NT2/D1 (cell line): ENCODE measurements at regions not wholly inside any gene's neighbourhood (a gene's known extent, or its start where the extent isn't known, plus 50 kb on each side); places are given as distances from the start of the nearest gene placed in this dataset.
"Not testable (repeated sequence)": the region's sequence is repeated elsewhere in the genome, so short reads cannot be mapped to it uniquely, and the experiment has no call there.

Experiments used
- DNase-seq: peaks from one replicate; pipeline ENCODE4 v3.0.0-alpha.2; 2011; ENCODE audit warnings: low read depth, low spot score
- H3K27me3 ChIP-seq: 2 replicates; pipeline ENCODE4 v1.6.0; 2011; ENCODE audit warnings: mild to moderate bottlenecking; ENCODE audit not compliant: insufficient read length, insufficient read depth
- H3K36me3 ChIP-seq: 2 replicates; pipeline ENCODE4 v1.6.1; 2011; ENCODE audit warnings: mild to moderate bottlenecking, low read length, mixed read lengths; ENCODE audit not compliant: insufficient read depth, insufficient read length
- H3K4me1 ChIP-seq: 2 replicates; pipeline ENCODE4 v1.5.1; 2011; ENCODE audit not compliant: insufficient read depth, insufficient read length
- H3K4me3 ChIP-seq: 2 replicates; pipeline ENCODE4 v1.5.1; 2011; ENCODE audit warnings: low read depth; ENCODE audit not compliant: insufficient read length
- H3K9ac ChIP-seq: 2 replicates; pipeline ENCODE4 v1.6.0; 2011; ENCODE audit warnings: low read depth; ENCODE audit not compliant: insufficient read length
- H3K9me3 ChIP-seq: 2 replicates; pipeline ENCODE4 v1.5.1; 2011; ENCODE audit warnings: mild to moderate bottlenecking, low read length; ENCODE audit not compliant: insufficient read depth
- SUZ12 ChIP-seq: IDR thresholded peaks from 2 replicates; pipeline ENCODE4 v1.6.1; 2011; ENCODE audit not compliant: insufficient read length, insufficient read depth; ENCODE audit errors: extremely low read depth
- YY1 ChIP-seq: IDR thresholded peaks from 2 replicates; pipeline ENCODE4 v1.6.1; 2011; ENCODE audit not compliant: insufficient read length, insufficient read depth
- ZNF274 ChIP-seq: IDR thresholded peaks from 2 replicates; pipeline ENCODE4 v1.6.1; 2011; ENCODE audit warnings: mild to moderate bottlenecking, low read depth, low read length

DNA sequence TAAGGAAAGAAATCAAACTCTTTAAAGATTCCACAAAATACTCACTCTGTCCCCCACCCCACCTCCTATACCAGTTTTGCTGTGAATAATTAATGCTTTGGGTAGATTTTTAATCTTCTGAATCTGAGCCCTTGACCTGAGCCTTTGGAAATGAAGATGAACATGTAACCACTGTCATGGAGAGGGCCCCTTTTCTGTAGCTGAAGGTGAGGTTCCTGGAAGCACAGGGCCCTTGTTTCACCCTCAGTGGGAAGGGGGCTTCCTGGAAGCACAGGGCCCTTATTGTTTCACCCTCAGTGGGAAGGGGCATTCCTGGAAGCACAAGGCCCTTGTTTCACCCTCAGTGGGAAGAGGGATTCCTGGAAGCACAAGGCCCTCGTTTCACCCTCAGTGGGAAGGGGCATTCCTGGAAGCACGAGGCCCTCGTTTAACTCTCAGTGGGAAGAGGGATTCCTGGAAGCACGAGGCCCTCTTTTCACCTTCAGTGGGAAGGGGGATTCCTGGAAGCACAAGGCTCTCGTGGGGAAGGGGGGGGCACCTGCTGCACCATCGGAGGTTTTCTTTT lies 75.7 kb downstream of the DACT2 start:
- TF ChIP-seq SUZ12 (no peak), ZNF274 (no peak), YY1 (no peak)
- no peaks in the 10 kb centered on the region for H3K9me3 ChIP-seq
- no peak for DNase-seq
- H3K36me3 ChIP-seq, result no peaks in the 10 kb centered on the region
- no peaks in the 10 kb centered on the region for H3K27me3 ChIP-seq
- no peak overlapping the region for H3K9ac ChIP-seq
- H3K4me1 ChIP-seq, result peaks cover 4% of the 10 kb centered on the region
- no peak overlapping the region for H3K4me3 ChIP-seq

DNA sequence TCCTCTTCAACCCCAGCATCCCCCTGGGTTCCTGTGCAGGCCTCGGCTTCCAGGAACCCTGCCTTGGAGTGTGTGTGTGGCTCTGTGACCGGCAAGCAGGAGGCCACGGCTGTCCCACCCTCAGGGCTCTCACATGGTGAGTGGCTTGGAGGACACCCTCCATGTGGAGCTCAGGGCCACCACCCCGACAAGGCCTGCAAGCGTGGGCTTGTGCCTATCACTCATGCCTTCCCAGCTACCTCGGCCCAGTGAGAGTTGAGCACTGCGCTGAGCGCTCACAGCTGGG lies 76.7 kb downstream of the DACT2 start:
- H3K9ac ChIP-seq, result no peak overlapping the region
- H3K9me3 ChIP-seq, result no peaks in the 10 kb centered on the region
- no peaks in the 10 kb centered on the region for H3K27me3 ChIP-seq
- no peak for TF ChIP-seq SUZ12
- no peaks in the 10 kb centered on the region for H3K36me3 ChIP-seq
- DNase-seq, result no peak
- H3K4me1 ChIP-seq, result peaks cover 4% of the 10 kb centered on the region
- H3K4me3 ChIP-seq, result no peak overlapping the region

DNA sequence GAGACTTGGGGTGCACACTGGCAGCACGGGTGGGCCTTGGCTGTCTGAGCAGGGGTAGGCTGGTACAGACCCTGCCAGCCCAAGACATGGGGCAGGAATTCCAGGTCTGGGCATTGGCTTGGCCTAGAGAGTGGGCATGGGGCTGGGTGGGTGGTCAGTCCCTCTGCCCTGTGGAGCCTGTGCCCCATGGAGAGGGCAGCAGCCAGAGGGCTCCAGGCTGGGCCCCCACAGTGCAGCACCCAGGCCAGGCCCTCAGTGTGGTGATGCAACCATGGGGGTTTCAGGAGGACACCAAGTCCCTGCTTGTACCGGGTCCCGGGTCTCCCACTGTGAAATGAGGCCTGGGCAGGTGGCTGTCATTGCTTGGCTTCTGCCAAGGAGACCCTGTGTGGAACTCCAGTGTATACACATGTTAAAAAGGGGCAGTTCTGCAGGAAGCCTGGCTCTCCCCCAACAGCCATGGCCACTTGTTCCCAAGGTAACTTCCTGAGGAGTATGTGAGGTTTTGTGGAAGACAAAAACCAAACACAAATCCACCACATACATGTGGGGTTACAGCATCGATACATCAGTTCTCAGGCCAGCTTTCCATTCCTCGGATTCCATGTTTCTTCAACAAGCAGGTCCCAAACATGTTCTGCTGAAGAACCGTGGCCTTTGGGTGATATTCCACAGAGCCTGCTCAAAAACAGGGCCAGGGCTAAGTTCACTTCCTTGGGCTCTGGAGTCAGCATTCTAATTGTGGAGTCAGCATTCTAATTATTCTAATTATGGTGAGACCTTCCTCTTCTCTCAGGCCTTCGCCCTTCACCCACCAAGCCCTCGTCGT lies 77.3 kb downstream of the DACT2 start:
- Histone ChIP-seq H3K4me3 (no peak overlapping the region), H3K27me3 (no peaks in the 10 kb centered on the region), H3K36me3 (no peaks in the 10 kb centered on the region), H3K4me1 (peaks cover 4% of the 10 kb centered on the region), H3K9me3 (no peaks in the 10 kb centered on the region), H3K9ac (no peak overlapping the region)
- DNase-seq, result no peak
- TF ChIP-seq SUZ12 (no peak), YY1 (no peak), ZNF274 (no peak)

DNA sequence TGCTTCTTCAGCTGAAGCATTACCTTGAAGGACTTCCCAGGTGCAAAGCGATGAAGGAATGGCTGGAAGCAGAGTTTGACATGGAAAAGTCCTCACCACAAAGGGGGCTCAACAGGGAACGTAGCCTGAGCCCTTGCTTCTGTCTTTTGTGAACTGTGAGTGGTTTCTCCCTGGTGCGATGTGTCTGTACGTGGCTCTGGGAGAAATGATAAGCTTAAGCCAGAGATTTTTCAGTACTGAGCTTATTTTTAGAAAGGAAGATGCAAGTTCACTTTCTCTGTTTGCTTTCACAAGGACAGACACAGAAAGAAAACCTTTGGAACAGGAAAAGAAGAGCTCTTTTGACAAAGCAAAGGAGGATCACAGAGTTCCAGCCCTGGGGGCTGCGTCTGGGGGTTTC lies 79.4 kb downstream of the DACT2 start:
- no peak for DNase-seq
- no peaks in the 10 kb centered on the region for H3K36me3 ChIP-seq
- H3K9ac ChIP-seq, result no peak overlapping the region
- H3K4me1 ChIP-seq, result peaks cover 4% of the 10 kb centered on the region
- no peaks in the 10 kb centered on the region for H3K9me3 ChIP-seq
- no peak overlapping the region for H3K4me3 ChIP-seq
- TF ChIP-seq YY1, result no peak
- TF ChIP-seq SUZ12, result no peak
- TF ChIP-seq ZNF274, result no peak
- no peaks in the 10 kb centered on the region for H3K27me3 ChIP-seq

DNA sequence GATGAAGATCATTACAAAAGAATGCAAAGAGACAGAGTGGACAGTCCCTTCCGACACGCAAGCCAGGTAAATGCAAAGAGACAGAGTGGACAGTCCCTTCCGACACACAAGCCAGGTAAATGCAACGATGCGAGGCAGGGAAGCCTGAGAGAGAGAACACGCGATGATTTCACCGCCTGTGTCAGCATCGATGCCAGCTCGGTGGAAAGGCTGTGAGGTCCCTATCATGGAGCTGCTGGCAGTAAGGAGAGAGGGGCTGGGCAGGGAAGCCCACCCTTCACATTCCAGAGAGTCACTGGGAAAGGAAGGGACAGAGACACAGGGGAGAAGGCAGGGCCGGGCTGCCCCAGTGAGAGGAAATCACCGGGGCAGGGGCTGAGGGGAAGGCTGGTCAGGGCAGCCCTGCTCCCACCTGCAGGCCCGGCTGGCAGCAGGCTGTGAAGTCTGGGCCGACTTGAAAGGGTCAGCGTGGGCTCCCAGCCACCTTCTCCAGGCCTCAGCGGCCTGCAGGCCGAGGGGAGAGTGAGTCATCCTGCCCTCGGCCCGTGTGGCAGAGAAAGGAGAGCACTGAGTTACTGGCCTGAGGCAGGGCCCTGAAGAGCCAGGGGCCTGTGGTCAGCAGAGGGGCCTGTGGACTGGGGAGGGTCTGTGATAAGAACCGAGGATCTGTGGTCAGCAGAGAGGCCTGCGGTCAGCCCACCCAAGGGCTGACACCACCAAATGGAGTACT lies 80.4 kb downstream of the DACT2 start:
- Histone ChIP-seq H3K4me1 (peaks cover 4% of the 10 kb centered on the region), H3K27me3 (no peaks in the 10 kb centered on the region), H3K36me3 (no peaks in the 10 kb centered on the region), H3K9ac (no peak overlapping the region), H3K4me3 (no peak overlapping the region), H3K9me3 (no peaks in the 10 kb centered on the region)
- DNase-seq, result no peak
- TF ChIP-seq SUZ12 (no peak), YY1 (no peak), ZNF274 (no peak)

DNA sequence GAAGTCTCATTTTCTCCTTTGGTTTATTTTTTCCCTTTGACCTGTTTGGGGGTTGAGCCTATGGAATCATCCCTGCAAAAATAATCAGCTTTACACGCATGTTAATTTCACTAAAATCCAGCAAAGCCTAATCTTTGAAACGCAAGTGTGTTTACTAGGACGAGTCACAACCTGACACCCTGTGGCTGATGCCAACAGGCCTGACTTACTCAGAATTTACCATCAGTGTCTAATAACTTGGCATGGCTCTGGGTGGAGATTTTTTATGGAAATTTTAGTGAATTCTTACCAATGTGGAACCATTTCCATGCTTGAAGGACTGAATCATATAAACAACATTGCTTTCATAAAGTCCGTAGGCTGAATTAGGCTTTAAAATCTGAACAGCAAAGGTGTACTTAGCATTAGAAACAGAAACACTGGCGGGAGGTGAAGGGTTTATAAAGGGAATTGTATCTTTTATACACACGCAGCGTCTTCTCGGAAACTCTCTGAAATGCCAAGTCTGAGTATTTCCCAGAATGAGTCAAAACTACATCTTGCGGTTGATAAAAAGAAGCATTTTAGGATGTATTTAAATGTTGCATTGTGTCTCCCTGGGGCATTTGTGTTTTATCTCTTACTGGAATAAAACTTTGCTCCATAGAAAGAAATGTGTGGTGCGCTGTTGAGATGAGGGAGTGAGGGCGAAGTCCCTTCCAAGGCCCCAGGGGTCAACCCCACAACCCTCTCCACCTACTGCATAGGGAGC lies 81.2 kb downstream of the DACT2 start:
- TF ChIP-seq ZNF274 (no peak), SUZ12 (no peak), YY1 (no peak)
- Histone ChIP-seq H3K4me3 (no peak overlapping the region), H3K9ac (no peak overlapping the region), H3K4me1 (peaks cover 4% of the 10 kb centered on the region), H3K9me3 (no peaks in the 10 kb centered on the region), H3K27me3 (no peaks in the 10 kb centered on the region), H3K36me3 (no peaks in the 10 kb centered on the region)
- no peak for DNase-seq

DNA sequence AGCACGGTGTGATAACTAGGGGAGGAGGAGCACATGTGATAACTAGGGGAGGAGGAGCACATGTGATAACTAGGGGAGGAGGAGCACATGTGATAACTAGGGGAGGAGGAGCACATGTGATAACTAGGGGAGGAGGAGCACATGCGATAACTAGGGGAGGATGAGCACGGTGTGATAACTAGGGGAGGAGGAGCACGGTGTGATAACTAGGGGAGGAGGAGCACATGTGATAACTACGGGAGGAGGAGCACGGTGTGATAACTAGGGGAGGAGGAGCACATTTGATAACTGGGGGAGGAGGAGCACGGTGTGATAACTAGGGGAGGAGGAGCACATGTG lies 85.7 kb downstream of the DACT2 start:
- H3K9me3 ChIP-seq, H3K4me3 ChIP-seq, H3K4me1 ChIP-seq, H3K9ac ChIP-seq, H3K27me3 ChIP-seq, H3K36me3 ChIP-seq, DNase-seq: not testable (repeated sequence)
